K562 (cell line): ENCODE measurements at regions not wholly inside any gene's neighbourhood (a gene's known extent, or its start where the extent isn't known, plus 50 kb on each side); places are given as distances from the start of the nearest gene placed in this dataset.

Experiments
- ATAC-seq: fragments of 200-7000 bp; cut with Tn5 transposase; 3 replicates; pipeline ENCODE4 v1.9.1; 2020; ENCODE audit warnings: moderate library complexity
- BruUV-seq: library from RNA; stranded (reverse); fragments of 400-500 nt; replicated peaks from 2 replicates; lab custom pipeline; 2021; lab: Mats Ljungman, UMichigan
- CTCF ChIA-PET: fragments of 300-600 bp; formaldehyde crosslinking; extraction: SDS; loops from one replicate; lab custom pipeline; 2021; ENCODE audit warnings: low intra/inter-chr PET ratio; lab: Yijun Ruan, JAX
- POLR2A ChIA-PET: fragments of 300-600, 350-650 bp; sonication (Branson Sonifier 250); formaldehyde crosslinking; extraction: SDS; loops from one replicate; lab custom pipeline; 2021; ENCODE audit warnings: antibody characterized with exemption, inconsistent platforms; lab: Yijun Ruan, JAX
- DNase-seq, 4 experiments: peaks; one replicate each; pipeline versions ENCODE4 v3.0.0 to v3.0.0-alpha.2; 2011 to 2018; ENCODE audit warnings: low spot score in 3 of 4, mixed read lengths in 3 of 4; ENCODE audit errors: extremely low read depth in 1 of 4
- FAIRE-seq: peaks from 2 replicates; lab custom pipeline; 2011; peaks lifted over from hg19 to GRCh38; lab: Jason Lieb, UNC
- H2AFZ ChIP-seq: 2 replicates; pipeline ENCODE4 v1.6.0; 2011; ENCODE audit warnings: low read depth, low read length, control low read depth, inconsistent platforms
- H3K27ac ChIP-seq: fragments of 200-600 bp; 3 replicates; pipeline ENCODE4 v1.8.0; 2011; ENCODE audit warnings: low read depth, mild to moderate bottlenecking, control low read depth, inconsistent platforms, low read length, moderate library complexity, mixed read lengths; ENCODE audit errors: extremely low read depth
- H3K27me3 ChIP-seq, 2 experiments: fragments of 300-600 bp in 1 of 2; 2 replicates in 1 of 2; 3 replicates in 1 of 2; pipeline versions ENCODE4 v1.6.0 to v1.8.0; 2011; ENCODE audit warnings: inconsistent platforms in 2 of 2, low read length in 2 of 2, mild to moderate bottlenecking in 1 of 2, mixed read lengths in 1 of 2, moderate library complexity in 1 of 2; ENCODE audit not compliant: control insufficient read depth in 2 of 2, insufficient read depth in 2 of 2
- H3K36me3 ChIP-seq: fragments of 300-600 bp; 3 replicates; pipeline ENCODE4 v1.8.0; 2011; ENCODE audit warnings: mild to moderate bottlenecking, low read length, inconsistent platforms; ENCODE audit not compliant: control insufficient read depth, insufficient read depth
- H3K4me1 ChIP-seq, 2 experiments: fragments of 200-600 bp in 1 of 2; replicated peaks in 1 of 2; 2 replicates in 1 of 2; 3 replicates in 1 of 2; pipeline versions ENCODE4 v1.5.1 to v1.8.0; 2011; ENCODE audit warnings: inconsistent platforms in 2 of 2, low read length in 2 of 2, mild to moderate bottlenecking in 1 of 2, mixed read lengths in 1 of 2, moderate library complexity in 1 of 2; ENCODE audit not compliant: control insufficient read depth in 2 of 2, insufficient read depth in 2 of 2
- H3K4me2 ChIP-seq: 2 replicates; pipeline ENCODE4 v1.6.1; 2011; ENCODE audit warnings: low read length, control low read depth, inconsistent platforms, mixed read lengths; ENCODE audit not compliant: insufficient read depth
- H3K4me3 ChIP-seq: fragments of 200-600 bp; sonication (generic), shearing (Covaris generic); 2 replicates; pipeline ENCODE4 v1.5.1; 2016; ENCODE audit warnings: control low read depth, inconsistent platforms
- H3K79me2 ChIP-seq: fragments of 200-600 bp; 3 replicates; pipeline ENCODE4 v1.8.0; 2011; ENCODE audit warnings: low read length, inconsistent platforms; ENCODE audit not compliant: control insufficient read depth, insufficient read depth
- H3K9ac ChIP-seq, 2 experiments: 2 replicates each; pipeline versions ENCODE4 v1.6.0 to v1.6.1; 2011; ENCODE audit warnings: low read depth in 2 of 2, low read length in 2 of 2, control low read depth in 1 of 2, inconsistent platforms in 1 of 2, mild to moderate bottlenecking in 1 of 2, mixed read lengths in 1 of 2; ENCODE audit not compliant: insufficient read depth in 1 of 2
- H3K9me1 ChIP-seq: one replicate; pipeline ENCODE4 v1.6.0; 2011; ENCODE audit warnings: inconsistent platforms, mild to moderate bottlenecking, low read length, moderate library complexity; ENCODE audit not compliant: control insufficient read depth, insufficient read depth
- H3K9me3 ChIP-seq: replicated peaks from 2 replicates; pipeline ENCODE4 v1.5.1; 2011; ENCODE audit warnings: low read depth, low read length, inconsistent platforms; ENCODE audit not compliant: control insufficient read depth, insufficient read depth
- H4K20me1 ChIP-seq: replicated peaks from 2 replicates; pipeline ENCODE4 v1.6.1; 2011; ENCODE audit warnings: low read length, inconsistent platforms, mixed read lengths; ENCODE audit not compliant: control insufficient read depth, insufficient read depth
- CBX3 ChIP-seq, 2 experiments: IDR thresholded peaks; 1 replicate in 1 of 2; 2 replicates in 1 of 2; pipeline ENCODE4 v1.6.1; 2012; ENCODE audit warnings: inconsistent platforms in 2 of 2, low read length in 2 of 2, borderline replicate concordance in 1 of 2, control low read depth in 1 of 2
- CREBBP ChIP-seq: IDR thresholded peaks from one replicate; pipeline ENCODE4 v1.6.1; 2012; ENCODE audit warnings: low read depth, mild to moderate bottlenecking, control low read depth, inconsistent platforms, low read length
- JUNB ChIP-seq: fragments of 450-650 bp; formaldehyde crosslinking; conservative IDR thresholded peaks from 2 replicates; pipeline ENCODE4 v1.4.0; 2020; ENCODE audit warnings: mild to moderate bottlenecking
- L3MBTL2 ChIP-seq: fragments of 450-650 bp; IDR thresholded peaks from 2 replicates; pipeline ENCODE4 v1.6.1; 2016; ENCODE audit warnings: mild to moderate bottlenecking, moderate library complexity
- RBM17 ChIP-seq: fragments of 200-400 bp; formaldehyde crosslinking; IDR thresholded peaks from 2 replicates; pipeline ENCODE4 v1.6.1; 2017; ENCODE audit warnings: low read depth, mild to moderate bottlenecking, low read length, borderline replicate concordance
- SMARCA4 ChIP-seq: fragments of 450-650 bp; IDR thresholded peaks from 2 replicates; pipeline ENCODE4 v1.6.1; 2016
- SMARCB1 ChIP-seq: IDR thresholded peaks from 2 replicates; pipeline ENCODE4 v1.6.1; 2011; ENCODE audit warnings: improper control_type of control experiment, low read depth; ENCODE audit not compliant: insufficient read length
- SPI1 ChIP-seq: IDR thresholded peaks from 2 replicates; pipeline ENCODE4 v1.6.1; 2011; ENCODE audit warnings: low read depth, low read length, control low read depth, borderline replicate concordance
- ZKSCAN3 ChIP-seq: fragments of 250-450 bp; sonication (Bioruptor Pico); IDR thresholded peaks from 2 replicates; pipeline ENCODE4 v1.4.0; 2020
- ZNF282 ChIP-seq: sonication (generic); formaldehyde crosslinking; IDR thresholded peaks from 2 replicates; pipeline ENCODE4 v1.8.1; 2023; ENCODE audit warnings: missing genetic modification reagents
- ZNF695 ChIP-seq: fragments of 450-650 bp; formaldehyde crosslinking; IDR thresholded peaks from 2 replicates; pipeline ENCODE4 v1.4.0; 2020; ENCODE audit warnings: mild to moderate bottlenecking, moderate library complexity
- ZNF75A ChIP-seq: fragments of 450-650 bp; formaldehyde crosslinking; IDR thresholded peaks from 2 replicates; pipeline ENCODE4 v1.4.0; 2020; ENCODE audit warnings: mild to moderate bottlenecking
- WGBS: fragments of 100-300 bp; shearing (Covaris generic); methylation state at CpG from one replicate; pipeline ENCODE4 v1.1.6; 2016; ENCODE audit warnings: low coverage, mixed read lengths; ENCODE audit not compliant: insufficient coverage; ENCODE audit errors: missing lambda C conversion rate; 5-methylcytosine and 5-hydroxymethylcytosine counted together
- in situ Hi-C: fragments of 300-500 bp; cut with MboI; formaldehyde crosslinking; loops from 4 replicates; pipeline ENCODE4 v1.15.0; 2018; ENCODE audit warnings: inconsistent platforms, mixed read lengths
- intact Hi-C: fragments of 100-400 bp; cut with micrococcal nuclease; formaldehyde crosslinking; loops from 2 replicates; pipeline ENCODE4 v1.14.2; 2022
- TF ChIP-seq, protein P1 (sequence below), 3 experiments: fragments of 200-800 bp in 1 of 3; fragments of 250-450 bp in 1 of 3; fragments of 450-650 bp in 1 of 3; sonication (Bioruptor Pico) in 1 of 3; sonication (Bioruptor generic) in 1 of 3; formaldehyde crosslinking in 1 of 3; IDR thresholded peaks; 2 replicates each; pipeline versions ENCODE4 v1.6.1 to v1.8.0; 2016 to 2022; ENCODE audit warnings: mild to moderate bottlenecking in 2 of 3, missing genetic modification characterization in 2 of 3, missing compliant biosample characterization in 1 of 3, moderate library complexity in 1 of 3
- TF ChIP-seq, protein P2 (sequence below): fragments of 250-450 bp; sonication (Bioruptor Pico); IDR thresholded peaks from 2 replicates; pipeline ENCODE4 v1.4.0; 2020; ENCODE audit warnings: mild to moderate bottlenecking, moderate library complexity, borderline replicate concordance
- TF ChIP-seq, protein P3 (sequence below): fragments of 250-450 bp; sonication (Bioruptor Pico); IDR thresholded peaks from 2 replicates; pipeline ENCODE4 v1.5.1; 2021; ENCODE audit warnings: mild to moderate bottlenecking
- TF ChIP-seq, protein P4 (sequence below): fragments of 250-450 bp; sonication (Bioruptor Pico); IDR thresholded peaks from 2 replicates; pipeline ENCODE4 v1.5.0; 2021

DNA sequence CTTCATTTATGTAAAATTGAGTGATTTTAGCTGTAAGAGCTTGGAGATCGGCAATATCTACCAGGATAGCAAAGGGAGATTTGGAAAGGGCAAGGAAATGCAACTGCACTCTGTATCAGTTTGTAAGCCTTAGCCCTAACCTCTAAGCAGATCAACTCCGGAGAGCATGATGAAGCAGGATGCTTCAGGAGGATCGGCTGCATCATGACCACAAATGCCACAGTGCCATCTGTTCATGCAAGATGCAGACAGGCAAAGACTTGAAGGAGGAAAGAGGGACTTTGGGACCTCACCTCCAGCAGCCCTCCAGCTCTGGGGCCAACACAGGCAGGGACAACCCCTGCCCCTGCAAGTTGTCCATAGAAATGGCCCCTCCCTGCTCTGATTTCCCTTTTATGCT, 377.6 kb upstream of the GATB start:
- Histone ChIP-seq H3K9me1 (no peaks in the 10 kb centered on the region), H3K9ac (no peak overlapping the region), H4K20me1 (no peaks in the 10 kb centered on the region), H3K9me3 (no peaks in the 10 kb centered on the region), H2AFZ (no peak overlapping the region), H3K4me1 (no peaks in the 10 kb centered on the region), H3K27ac (no peak overlapping the region), H3K27me3 (no peaks in the 10 kb centered on the region), H3K36me3 (no peaks in the 10 kb centered on the region), H3K4me3 (no peak overlapping the region), H3K4me2 (no peak overlapping the region), H3K79me2 (no peaks in the 10 kb centered on the region)
- 0% methylated on average over 3 of the region's 3 CpGs for WGBS
- BruUV-seq = no TSS peak
- no peak for DNase-seq
- POLR2A ChIA-PET = no interaction called here
- CTCF ChIA-PET = no interaction called here
- no peak for ATAC-seq
- intact Hi-C loops = no loop called here
- FAIRE-seq = no peak
- in situ Hi-C loops = no loop called here
- TF ChIP-seq, protein P1, sequence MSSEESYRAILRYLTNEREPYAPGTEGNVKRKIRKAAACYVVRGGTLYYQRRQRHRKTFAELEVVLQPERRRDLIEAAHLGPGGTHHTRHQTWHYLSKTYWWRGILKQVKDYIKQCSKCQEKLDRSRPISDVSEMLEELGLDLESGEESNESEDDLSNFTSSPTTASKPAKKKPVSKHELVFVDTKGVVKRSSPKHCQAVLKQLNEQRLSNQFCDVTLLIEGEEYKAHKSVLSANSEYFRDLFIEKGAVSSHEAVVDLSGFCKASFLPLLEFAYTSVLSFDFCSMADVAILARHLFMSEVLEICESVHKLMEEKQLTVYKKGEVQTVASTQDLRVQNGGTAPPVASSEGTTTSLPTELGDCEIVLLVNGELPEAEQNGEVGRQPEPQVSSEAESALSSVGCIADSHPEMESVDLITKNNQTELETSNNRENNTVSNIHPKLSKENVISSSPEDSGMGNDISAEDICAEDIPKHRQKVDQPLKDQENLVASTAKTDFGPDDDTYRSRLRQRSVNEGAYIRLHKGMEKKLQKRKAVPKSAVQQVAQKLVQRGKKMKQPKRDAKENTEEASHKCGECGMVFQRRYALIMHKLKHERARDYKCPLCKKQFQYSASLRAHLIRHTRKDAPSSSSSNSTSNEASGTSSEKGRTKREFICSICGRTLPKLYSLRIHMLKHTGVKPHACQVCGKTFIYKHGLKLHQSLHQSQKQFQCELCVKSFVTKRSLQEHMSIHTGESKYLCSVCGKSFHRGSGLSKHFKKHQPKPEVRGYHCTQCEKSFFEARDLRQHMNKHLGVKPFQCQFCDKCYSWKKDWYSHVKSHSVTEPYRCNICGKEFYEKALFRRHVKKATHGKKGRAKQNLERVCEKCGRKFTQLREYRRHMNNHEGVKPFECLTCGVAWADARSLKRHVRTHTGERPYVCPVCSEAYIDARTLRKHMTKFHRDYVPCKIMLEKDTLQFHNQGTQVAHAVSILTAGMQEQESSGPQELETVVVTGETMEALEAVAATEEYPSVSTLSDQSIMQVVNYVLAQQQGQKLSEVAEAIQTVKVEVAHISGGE (CRISPR knock-in tag; IDR thresholded peaks at IDR 0.05) = no peak
- TF ChIP-seq, protein P2, sequence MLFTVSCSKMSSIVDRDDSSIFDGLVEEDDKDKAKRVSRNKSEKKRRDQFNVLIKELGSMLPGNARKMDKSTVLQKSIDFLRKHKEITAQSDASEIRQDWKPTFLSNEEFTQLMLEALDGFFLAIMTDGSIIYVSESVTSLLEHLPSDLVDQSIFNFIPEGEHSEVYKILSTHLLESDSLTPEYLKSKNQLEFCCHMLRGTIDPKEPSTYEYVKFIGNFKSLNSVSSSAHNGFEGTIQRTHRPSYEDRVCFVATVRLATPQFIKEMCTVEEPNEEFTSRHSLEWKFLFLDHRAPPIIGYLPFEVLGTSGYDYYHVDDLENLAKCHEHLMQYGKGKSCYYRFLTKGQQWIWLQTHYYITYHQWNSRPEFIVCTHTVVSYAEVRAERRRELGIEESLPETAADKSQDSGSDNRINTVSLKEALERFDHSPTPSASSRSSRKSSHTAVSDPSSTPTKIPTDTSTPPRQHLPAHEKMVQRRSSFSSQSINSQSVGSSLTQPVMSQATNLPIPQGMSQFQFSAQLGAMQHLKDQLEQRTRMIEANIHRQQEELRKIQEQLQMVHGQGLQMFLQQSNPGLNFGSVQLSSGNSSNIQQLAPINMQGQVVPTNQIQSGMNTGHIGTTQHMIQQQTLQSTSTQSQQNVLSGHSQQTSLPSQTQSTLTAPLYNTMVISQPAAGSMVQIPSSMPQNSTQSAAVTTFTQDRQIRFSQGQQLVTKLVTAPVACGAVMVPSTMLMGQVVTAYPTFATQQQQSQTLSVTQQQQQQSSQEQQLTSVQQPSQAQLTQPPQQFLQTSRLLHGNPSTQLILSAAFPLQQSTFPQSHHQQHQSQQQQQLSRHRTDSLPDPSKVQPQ (CRISPR knock-in tag) = no peak
- TF ChIP-seq RBM17 = no peak
- TF ChIP-seq ZKSCAN3 (CRISPR knock-in tag) = no peak
- TF ChIP-seq L3MBTL2 = no peak
- no peak for TF ChIP-seq JUNB (CRISPR knock-in tag)
- TF ChIP-seq SMARCA4 = no peak
- TF ChIP-seq SMARCB1 = no peak
- TF ChIP-seq, protein P3, sequence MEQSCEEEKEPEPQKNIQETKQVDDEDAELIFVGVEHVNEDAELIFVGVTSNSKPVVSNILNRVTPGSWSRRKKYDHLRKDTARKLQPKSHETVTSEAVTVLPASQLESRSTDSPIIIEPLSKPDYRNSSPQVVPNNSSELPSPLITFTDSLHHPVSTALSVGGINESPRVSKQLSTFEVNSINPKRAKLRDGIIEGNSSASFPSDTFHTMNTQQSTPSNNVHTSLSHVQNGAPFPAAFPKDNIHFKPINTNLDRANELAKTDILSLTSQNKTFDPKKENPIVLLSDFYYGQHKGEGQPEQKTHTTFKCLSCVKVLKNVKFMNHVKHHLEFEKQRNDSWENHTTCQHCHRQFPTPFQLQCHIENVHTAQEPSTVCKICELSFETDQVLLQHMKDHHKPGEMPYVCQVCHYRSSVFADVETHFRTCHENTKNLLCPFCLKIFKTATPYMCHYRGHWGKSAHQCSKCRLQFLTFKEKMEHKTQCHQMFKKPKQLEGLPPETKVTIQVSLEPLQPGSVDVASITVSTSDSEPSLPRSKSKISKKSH (CRISPR knock-in tag) = no peak
- no peak for TF ChIP-seq ZNF75A
- no peak for TF ChIP-seq CREBBP
- no peak for TF ChIP-seq ZNF282 (CRISPR knock-in tag)
- no peak for TF ChIP-seq ZNF695 (CRISPR knock-in tag)
- no peak for TF ChIP-seq SPI1
- TF ChIP-seq, protein P4, sequence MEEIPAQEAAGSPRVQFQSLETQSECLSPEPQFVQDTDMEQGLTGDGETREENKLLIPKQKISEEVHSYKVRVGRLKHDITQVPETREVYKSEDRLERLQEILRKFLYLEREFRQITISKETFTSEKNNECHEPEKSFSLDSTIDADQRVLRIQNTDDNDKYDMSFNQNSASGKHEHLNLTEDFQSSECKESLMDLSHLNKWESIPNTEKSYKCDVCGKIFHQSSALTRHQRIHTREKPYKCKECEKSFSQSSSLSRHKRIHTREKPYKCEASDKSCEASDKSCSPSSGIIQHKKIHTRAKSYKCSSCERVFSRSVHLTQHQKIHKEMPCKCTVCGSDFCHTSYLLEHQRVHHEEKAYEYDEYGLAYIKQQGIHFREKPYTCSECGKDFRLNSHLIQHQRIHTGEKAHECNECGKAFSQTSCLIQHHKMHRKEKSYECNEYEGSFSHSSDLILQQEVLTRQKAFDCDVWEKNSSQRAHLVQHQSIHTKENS (CRISPR knock-in tag) = no peak
- no peak for TF ChIP-seq CBX3 (IDR thresholded peaks at IDR 0.05; ENCODE audit: borderline replicate concordance in 1 of 2, low read length in 2 of 2)
